Liver (tissue), 8 donors: ENCODE measurements at regions not wholly inside any gene's neighbourhood (a gene's known extent, or its start where the extent isn't known, plus 50 kb on each side); places are given as distances from the start of the nearest gene placed in this dataset.

Experiments
- DNase-seq: peaks from one replicate; pipeline ENCODE4 v3.0.0-alpha.2; 2017; ENCODE audit warnings: low spot score
- H3K27ac ChIP-seq, 2 donors: one replicate each; pipeline ENCODE4 v1.7.0; 2013; ENCODE audit warnings: inconsistent platforms in 2 of 2, low read length in 2 of 2, control low read depth in 1 of 2, low read depth in 1 of 2, mild to moderate bottlenecking in 1 of 2
- H3K27me3 ChIP-seq, 4 donors: one replicate each; pipeline versions ENCODE4 v1.6.1 to v1.7.0; 2013; ENCODE audit warnings: low read length in 3 of 4, inconsistent platforms in 1 of 4, mild to moderate bottlenecking in 1 of 4, moderate library complexity in 1 of 4; ENCODE audit not compliant: control insufficient read depth in 4 of 4, insufficient read depth in 4 of 4
- H3K36me3 ChIP-seq, 4 donors: one replicate each; pipeline versions ENCODE4 v1.6.1 to v1.7.0; 2013; ENCODE audit warnings: low read length in 3 of 4, mild to moderate bottlenecking in 3 of 4, low read depth in 1 of 4, moderate library complexity in 1 of 4; ENCODE audit not compliant: control insufficient read depth in 4 of 4, insufficient read depth in 3 of 4
- H3K4me1 ChIP-seq, 4 donors: one replicate each; pipeline versions ENCODE4 v1.6.1 to v1.7.0; 2013; ENCODE audit warnings: low read length in 3 of 4, mild to moderate bottlenecking in 3 of 4, moderate library complexity in 1 of 4; ENCODE audit not compliant: control insufficient read depth in 4 of 4, insufficient read depth in 4 of 4
- H3K4me3 ChIP-seq, 3 donors: one replicate each; pipeline versions ENCODE4 v1.6.1 to v1.7.0; 2013; ENCODE audit warnings: low read length in 3 of 3, control low read depth in 1 of 3, low read depth in 1 of 3, mild to moderate bottlenecking in 1 of 3
- H3K9ac ChIP-seq, 2 donors: one replicate each; pipeline ENCODE4 v1.7.0; 2013; ENCODE audit warnings: low read length in 2 of 2, mild to moderate bottlenecking in 2 of 2, moderate library complexity in 2 of 2, control low read depth in 1 of 2, low read depth in 1 of 2
- H3K9me3 ChIP-seq, 4 donors: one replicate each; pipeline versions ENCODE4 v1.6.1 to v1.7.0; 2013; ENCODE audit warnings: low read length in 3 of 4; ENCODE audit not compliant: control insufficient read depth in 4 of 4
- ATF3 ChIP-seq: IDR thresholded peaks from 2 replicates; pipeline ENCODE4 v1.6.1; 2016; ENCODE audit warnings: antibody characterized with exemption
- CTCF ChIP-seq: fragments of 150-350 bp; IDR thresholded peaks from 2 replicates; pipeline ENCODE4 v1.5.1; 2017; ENCODE audit warnings: improper control_type of control experiment, low read depth, low read length; ENCODE audit not compliant: missing input control
- EGR1 ChIP-seq, 2 donors: IDR thresholded peaks; 2 replicates each; pipeline ENCODE4 v1.6.1; 2016 to 2018; ENCODE audit warnings: antibody characterized with exemption in 2 of 2, low read depth in 2 of 2
- FOXA1 ChIP-seq: IDR thresholded peaks from 2 replicates; pipeline ENCODE4 v1.6.1; 2016; ENCODE audit warnings: antibody characterized with exemption
- FOXA2 ChIP-seq: IDR thresholded peaks from 2 replicates; pipeline ENCODE4 v1.6.1; 2016; ENCODE audit warnings: antibody characterized with exemption
- GABPA ChIP-seq, 2 donors: IDR thresholded peaks in 1 of 2; conservative IDR thresholded peaks in 1 of 2; 2 replicates each; pipeline ENCODE4 v1.6.1; 2016; ENCODE audit warnings: antibody characterized with exemption in 2 of 2, mild to moderate bottlenecking in 1 of 2, moderate library complexity in 1 of 2
- HNF4A ChIP-seq, 2 donors: conservative IDR thresholded peaks; 2 replicates each; pipeline ENCODE4 v1.6.1; 2016; ENCODE audit warnings: antibody characterized with exemption in 2 of 2, mild to moderate bottlenecking in 2 of 2
- HNF4G ChIP-seq: IDR thresholded peaks from 2 replicates; pipeline ENCODE4 v1.6.1; 2016; ENCODE audit warnings: antibody characterized with exemption
- JUND ChIP-seq, 2 donors: IDR thresholded peaks; 2 replicates each; pipeline ENCODE4 v1.6.1; 2016; ENCODE audit warnings: antibody characterized with exemption in 2 of 2
- MAX ChIP-seq: IDR thresholded peaks from 2 replicates; pipeline ENCODE4 v1.6.1; 2016; ENCODE audit warnings: antibody characterized with exemption
- NR2F2 ChIP-seq: IDR thresholded peaks from 2 replicates; pipeline ENCODE4 v1.6.1; 2016; ENCODE audit warnings: antibody characterized with exemption
- RAD21 ChIP-seq, 2 donors: IDR thresholded peaks; 2 replicates each; pipeline ENCODE4 v1.6.1; 2016; ENCODE audit warnings: antibody characterized with exemption in 2 of 2, mild to moderate bottlenecking in 2 of 2
- REST ChIP-seq: IDR thresholded peaks from 2 replicates; pipeline ENCODE4 v1.6.1; 2016; ENCODE audit warnings: antibody characterized with exemption, mild to moderate bottlenecking
- RXRA ChIP-seq, 2 donors: IDR thresholded peaks; 2 replicates each; pipeline ENCODE4 v1.6.1; 2017 to 2018; ENCODE audit warnings: antibody characterized with exemption in 2 of 2, mild to moderate bottlenecking in 1 of 2
- SP1 ChIP-seq: IDR thresholded peaks from 2 replicates; pipeline ENCODE4 v1.6.1; 2018; ENCODE audit warnings: antibody characterized with exemption, mild to moderate bottlenecking
- TAF1 ChIP-seq: conservative IDR thresholded peaks from 2 replicates; pipeline ENCODE4 v1.6.1; 2016; ENCODE audit warnings: antibody characterized with exemption, mild to moderate bottlenecking
- ZBTB33 ChIP-seq: IDR thresholded peaks from 2 replicates; pipeline ENCODE4 v1.6.1; 2016; ENCODE audit warnings: antibody characterized with exemption
- WGBS: extraction: QIAGEN DNeasy Blood & Tissue Kit; methylation state at CpG from one replicate; pipeline ENCODE4 v1.1.7; 2013; 5-methylcytosine and 5-hydroxymethylcytosine counted together
- donor health status: healthy.
- donor health status: healthy.
- donor health status: healthy.
- donor health status: healthy.
- donor health status: healthy.

- no peak overlapping the region for H3K9ac ChIP-seq
- TF ChIP-seq MAX, result no peak
- TF ChIP-seq FOXA2, result no peak
- no peak for TF ChIP-seq RXRA (IDR thresholded peaks at IDR 0.05)
- TF ChIP-seq HNF4G, result no peak
- no peak for TF ChIP-seq FOXA1
- no peak for TF ChIP-seq GABPA (IDR thresholded peaks at IDR 0.05 in 1 of 2, conservative IDR thresholded peaks at IDR 0.05 in 1 of 2)
- TF ChIP-seq JUND (IDR thresholded peaks at IDR 0.05), result no peak
- TF ChIP-seq RAD21 (IDR thresholded peaks at IDR 0.05), result no peak
- no peak for TF ChIP-seq REST
- no peak for TF ChIP-seq HNF4A (conservative IDR thresholded peaks at IDR 0.05)
- no peak for TF ChIP-seq CTCF
- no peaks in the 10 kb centered on the region for H3K27me3 ChIP-seq
- H3K9me3 ChIP-seq, result no peaks in the 10 kb centered on the region
- H3K27ac ChIP-seq, result no peak overlapping the region
- WGBS, result 62% methylated on average over 2 of the region's 2 CpGs
- H3K4me1 ChIP-seq, result no peaks in the 10 kb centered on the region
- no peaks in the 10 kb centered on the region for H3K36me3 ChIP-seq
- no peak for DNase-seq
- H3K4me3 ChIP-seq, result no peak overlapping the region
Observed at GRCh38 chr4:32043248-32043633, 1323.1 kb downstream of the PCDH7 start.

- H3K27ac ChIP-seq, result no peak overlapping the region
- no peaks in the 10 kb centered on the region for H3K9me3 ChIP-seq
- H3K27me3 ChIP-seq, result no peaks in the 10 kb centered on the region
- WGBS, result 78% methylated on average over 2 of the region's 2 CpGs
- H3K9ac ChIP-seq, result no peak overlapping the region
- TF ChIP-seq ATF3 (no peak), HNF4A (conservative IDR thresholded peaks at IDR 0.05) (no peak), FOXA2 (no peak), EGR1 (IDR thresholded peaks at IDR 0.05; ENCODE audit: low read depth in 2 of 2) (no peak), TAF1 (no peak), JUND (IDR thresholded peaks at IDR 0.05) (no peak), ZBTB33 (no peak), SP1 (no peak), REST (no peak), RAD21 (IDR thresholded peaks at IDR 0.05) (no peak), RXRA (IDR thresholded peaks at IDR 0.05) (no peak), NR2F2 (no peak), CTCF (no peak), MAX (no peak)
- H3K4me1 ChIP-seq, result no peaks in the 10 kb centered on the region
- no peaks in the 10 kb centered on the region for H3K36me3 ChIP-seq
- DNase-seq, result no peak
- no peak overlapping the region for H3K4me3 ChIP-seq
Observed at GRCh38 chr4:32061916-32062315, 1341.7 kb downstream of the PCDH7 start.
